ENCODE measurements at regions not wholly inside any gene's neighbourhood (a gene's known extent, or its start where the extent isn't known, plus 50 kb on each side); places are given as distances from the start of the nearest gene placed in this dataset.

DNA sequence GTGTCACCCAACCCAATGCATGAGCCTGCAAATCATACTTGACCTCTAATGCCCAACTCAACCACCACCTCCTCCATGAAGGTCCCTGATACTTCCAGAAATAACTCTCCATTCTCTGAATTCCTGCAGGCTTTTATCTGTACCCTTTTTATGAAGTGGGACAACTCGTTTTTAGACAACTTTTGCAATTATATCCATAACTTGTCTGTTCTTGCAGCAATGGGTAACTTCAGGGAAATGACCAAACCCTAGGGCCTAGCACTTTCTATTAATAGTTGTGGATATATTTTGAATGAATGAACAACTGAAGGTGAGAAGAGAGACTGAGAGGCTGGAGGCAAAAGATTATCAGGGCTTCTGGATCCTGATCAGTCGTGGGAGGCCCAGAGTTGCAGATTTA, 236.6 kb upstream of the MOCS1 start:
- TF ChIP-seq, protein P1, sequence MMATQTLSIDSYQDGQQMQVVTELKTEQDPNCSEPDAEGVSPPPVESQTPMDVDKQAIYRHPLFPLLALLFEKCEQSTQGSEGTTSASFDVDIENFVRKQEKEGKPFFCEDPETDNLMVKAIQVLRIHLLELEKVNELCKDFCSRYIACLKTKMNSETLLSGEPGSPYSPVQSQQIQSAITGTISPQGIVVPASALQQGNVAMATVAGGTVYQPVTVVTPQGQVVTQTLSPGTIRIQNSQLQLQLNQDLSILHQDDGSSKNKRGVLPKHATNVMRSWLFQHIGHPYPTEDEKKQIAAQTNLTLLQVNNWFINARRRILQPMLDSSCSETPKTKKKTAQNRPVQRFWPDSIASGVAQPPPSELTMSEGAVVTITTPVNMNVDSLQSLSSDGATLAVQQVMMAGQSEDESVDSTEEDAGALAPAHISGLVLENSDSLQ (IDR thresholded peaks at IDR 0.05): no peak
- no peak for TF ChIP-seq TARDBP (IDR thresholded peaks at IDR 0.05)
- TF ChIP-seq HDGF (IDR thresholded peaks at IDR 0.05; ENCODE audit: borderline replicate concordance): no peak
- TF ChIP-seq NFRKB (IDR thresholded peaks at IDR 0.05): no peak
- no peak for TF ChIP-seq LEF1 (IDR thresholded peaks at IDR 0.05; ENCODE audit: borderline replicate concordance)
- no peak for TF ChIP-seq ARNT (IDR thresholded peaks at IDR 0.05)
- TF ChIP-seq FOXM1 (IDR thresholded peaks at IDR 0.05; ENCODE audit: borderline replicate concordance): no peak
- CTCF ChIA-PET: no interaction called here
- POLR2A ChIA-PET: no interaction called here
- no peak for DNase-seq (ENCODE audit: extremely low spot score)

DNA sequence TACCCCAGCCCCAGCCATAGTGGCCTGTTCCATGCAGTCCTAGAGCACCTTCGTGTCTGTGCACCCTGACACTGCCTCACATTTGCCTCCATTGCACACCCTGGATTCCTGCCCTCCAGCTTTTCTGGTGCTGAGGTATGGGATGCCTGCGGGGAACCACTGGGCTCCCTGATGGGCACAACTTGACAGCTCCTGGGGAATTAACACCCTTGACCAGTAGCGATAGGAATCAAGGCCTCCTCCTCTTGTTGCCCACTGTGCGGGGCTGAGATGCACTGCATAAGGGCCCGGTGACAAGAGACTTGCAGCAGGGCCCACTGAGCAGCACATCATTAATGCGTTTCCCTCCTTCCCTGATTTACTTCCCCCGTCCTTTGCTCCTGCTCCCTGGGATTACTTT, 235.6 kb upstream of the MOCS1 start:
- ChIA-PET POLR2A (no interaction called here), CTCF (no interaction called here)
- TF ChIP-seq FOXA1 (IDR thresholded peaks at IDR 0.05) (no peak), CTBP1 (IDR thresholded peaks at IDR 0.05; ENCODE audit: borderline replicate concordance) (no peak), SUZ12 (IDR thresholded peaks at IDR 0.05) (no peak), L3MBTL2 (conservative IDR thresholded peaks at IDR 0.05) (no peak), TARDBP (IDR thresholded peaks at IDR 0.05) (no peak)
- DNase-seq (ENCODE audit: extremely low spot score): no peak

DNA sequence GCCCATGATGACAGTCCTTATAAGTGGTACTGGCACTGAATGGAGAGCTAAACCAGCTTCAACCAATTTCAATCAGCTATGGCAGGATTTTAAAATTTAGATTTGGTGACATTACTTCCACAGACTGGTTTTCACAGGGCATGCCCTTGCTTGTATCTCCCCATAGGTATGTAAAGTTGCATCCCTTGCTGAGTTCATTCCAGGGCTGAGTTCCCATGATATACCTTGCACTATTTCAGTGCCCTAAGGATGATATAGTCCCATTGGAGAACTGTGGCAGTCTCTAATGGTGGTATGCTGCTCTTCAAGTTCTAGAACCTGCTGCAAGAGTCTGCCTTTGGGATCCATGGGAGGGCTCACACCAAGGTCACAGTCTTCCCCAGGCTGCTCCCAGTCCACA, 232.7 kb upstream of the MOCS1 start:
- DNase-seq (ENCODE audit: extremely low spot score): no peak
- CTCF ChIA-PET: no interaction called here
- TF ChIP-seq TARDBP (IDR thresholded peaks at IDR 0.05) (no peak), ELF4 (IDR thresholded peaks at IDR 0.05) (no peak), FOXM1 (IDR thresholded peaks at IDR 0.05; ENCODE audit: borderline replicate concordance) (no peak), ARNT (IDR thresholded peaks at IDR 0.05) (no peak), SP1 (IDR thresholded peaks at IDR 0.05) (no peak)
- TF ChIP-seq, protein P1 (IDR thresholded peaks at IDR 0.05): no peak
- POLR2A ChIA-PET: no interaction called here

DNA sequence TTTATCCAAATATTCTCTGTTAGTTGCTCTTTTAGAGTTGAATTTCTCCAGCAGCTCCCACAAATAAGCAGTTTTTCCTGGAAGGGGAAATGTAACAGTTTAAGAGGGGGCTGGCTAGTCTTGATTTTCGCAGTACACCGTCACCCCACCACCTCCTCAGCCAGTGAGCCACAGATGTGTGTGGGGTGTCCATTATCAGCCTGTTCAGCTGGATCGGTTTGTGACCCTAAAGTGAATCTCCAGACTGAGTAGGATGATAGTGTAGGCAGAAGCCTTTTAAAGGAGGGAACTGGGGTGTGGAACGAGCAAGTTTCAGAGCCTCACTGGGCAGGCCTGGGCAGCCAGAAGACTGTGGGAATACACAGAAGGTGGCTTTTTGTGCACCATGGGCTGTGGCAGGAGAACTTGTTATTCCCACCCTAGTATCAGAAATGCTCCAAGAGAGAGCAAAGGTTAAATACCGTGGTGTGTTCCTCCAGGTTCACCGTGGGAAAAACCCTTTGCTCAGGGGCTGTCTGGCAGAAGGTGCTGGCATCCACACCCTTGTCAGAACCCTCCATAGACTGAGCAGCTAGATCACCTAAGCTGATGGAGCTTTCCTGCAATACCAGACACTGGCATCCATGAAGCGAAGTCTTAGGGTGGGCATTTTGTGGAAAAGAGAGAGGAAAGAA, 230.9 kb upstream of the MOCS1 start:
- DNase-seq (ENCODE audit: extremely low spot score): no peak
- TF ChIP-seq ARNT (IDR thresholded peaks at IDR 0.05) (no peak), ELF4 (IDR thresholded peaks at IDR 0.05) (no peak), HDGF (IDR thresholded peaks at IDR 0.05; ENCODE audit: borderline replicate concordance) (no peak), TARDBP (IDR thresholded peaks at IDR 0.05) (no peak), LEF1 (IDR thresholded peaks at IDR 0.05; ENCODE audit: borderline replicate concordance) (no peak), FOXK2 (IDR thresholded peaks at IDR 0.05) (no peak), L3MBTL2 (conservative IDR thresholded peaks at IDR 0.05) (no peak), CTBP1 (IDR thresholded peaks at IDR 0.05; ENCODE audit: borderline replicate concordance) (no peak), NFRKB (IDR thresholded peaks at IDR 0.05) (no peak), SUZ12 (IDR thresholded peaks at IDR 0.05) (no peak), ZNF384 (IDR thresholded peaks at IDR 0.05) (no peak)
- TF ChIP-seq, protein P1 (IDR thresholded peaks at IDR 0.05): no peak
- POLR2A ChIA-PET: no interaction called here
- CTCF ChIA-PET: no interaction called here

DNA sequence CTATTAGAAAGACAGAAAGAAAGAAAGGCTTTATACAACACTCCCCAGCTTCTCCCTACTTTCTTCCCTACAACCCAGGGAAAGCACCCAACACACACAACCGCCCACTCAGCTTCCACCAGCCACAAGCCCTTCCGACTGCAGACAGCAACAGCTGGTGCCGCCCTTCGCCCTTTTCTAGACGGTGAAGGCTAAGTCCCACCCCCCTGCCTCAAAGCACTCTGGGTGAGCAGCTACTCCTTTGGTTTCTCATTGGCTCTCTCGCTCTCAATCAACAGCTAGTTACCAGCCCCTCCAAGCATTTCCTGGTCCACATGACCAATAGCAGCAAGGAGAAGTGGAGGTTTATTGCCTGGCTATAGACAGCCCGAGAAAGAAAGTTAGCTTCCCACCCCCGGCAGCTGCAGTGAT, 230.1 kb upstream of the MOCS1 start:
- CTCF ChIA-PET: no interaction called here
- no peak for DNase-seq (ENCODE audit: extremely low spot score)
- POLR2A ChIA-PET: no interaction called here
- TF ChIP-seq, protein P1 (IDR thresholded peaks at IDR 0.05): peak; percentile 50; the same call in 1 of the 2 replicates
- TF ChIP-seq NFRKB (IDR thresholded peaks at IDR 0.05) (no peak), LEF1 (IDR thresholded peaks at IDR 0.05; ENCODE audit: borderline replicate concordance) (no peak)

DNA sequence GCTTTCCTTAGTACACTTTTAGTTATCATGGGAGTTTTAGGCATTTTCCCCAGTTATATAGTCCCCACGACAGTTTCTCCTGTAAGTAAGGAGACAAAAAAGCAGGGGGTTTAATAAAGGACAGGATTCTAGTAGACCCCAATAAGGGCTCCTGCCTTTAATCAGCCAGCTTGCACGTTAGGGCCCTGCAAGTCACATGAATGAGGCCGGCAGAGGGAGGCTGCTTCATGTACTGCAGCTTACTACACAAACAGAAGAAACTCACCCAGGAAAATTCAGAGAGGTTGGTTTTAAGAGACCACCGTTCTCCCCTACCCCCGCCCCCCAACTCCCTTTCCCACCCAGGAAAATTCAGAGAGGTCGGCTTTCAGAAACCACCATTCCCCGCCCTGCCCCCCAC, 229.7 kb upstream of the MOCS1 start:
- DNase-seq (ENCODE audit: extremely low spot score): no peak
- TF ChIP-seq LEF1 (IDR thresholded peaks at IDR 0.05; ENCODE audit: borderline replicate concordance) (no peak), ARNT (IDR thresholded peaks at IDR 0.05) (no peak), FOXM1 (IDR thresholded peaks at IDR 0.05; ENCODE audit: borderline replicate concordance) (no peak), CTBP1 (IDR thresholded peaks at IDR 0.05; ENCODE audit: borderline replicate concordance) (no peak), SUZ12 (IDR thresholded peaks at IDR 0.05) (no peak), NFRKB (IDR thresholded peaks at IDR 0.05) (no peak), FOXA1 (IDR thresholded peaks at IDR 0.05) (no peak), ZNF384 (IDR thresholded peaks at IDR 0.05) (no peak), HDGF (IDR thresholded peaks at IDR 0.05; ENCODE audit: borderline replicate concordance) (no peak), SP1 (IDR thresholded peaks at IDR 0.05) (no peak)
- TF ChIP-seq, protein P1 (IDR thresholded peaks at IDR 0.05): no peak
- ChIA-PET POLR2A (no interaction called here), CTCF (no interaction called here)
